SU-DHL-6 (cell line): ENCODE measurements at regions not wholly inside any gene's neighbourhood (a gene's known extent, or its start where the extent isn't known, plus 50 kb on each side); places are given as distances from the start of the nearest gene placed in this dataset.

Source experiments
- EZH2phosphoT487 ChIP-seq: fragments of 200-600 bp; sonication (generic), shearing (Covaris generic); conservative IDR thresholded peaks from 2 replicates; pipeline ENCODE4 v1.6.1; 2018; ENCODE audit warnings: mild to moderate bottlenecking, antibody characterized with exemption, low read length, moderate library complexity, mixed read lengths
- TF ChIP-seq, protein P1 (sequence below): fragments of 200-600 bp; sonication (generic); IDR thresholded peaks from one replicate; pipeline ENCODE4 v1.5.1; 2017; ENCODE audit warnings: antibody characterized with exemption, mild to moderate bottlenecking, low read length, moderate library complexity; ENCODE audit not compliant: insufficient read depth, poor library complexity, severe bottlenecking

DNA sequence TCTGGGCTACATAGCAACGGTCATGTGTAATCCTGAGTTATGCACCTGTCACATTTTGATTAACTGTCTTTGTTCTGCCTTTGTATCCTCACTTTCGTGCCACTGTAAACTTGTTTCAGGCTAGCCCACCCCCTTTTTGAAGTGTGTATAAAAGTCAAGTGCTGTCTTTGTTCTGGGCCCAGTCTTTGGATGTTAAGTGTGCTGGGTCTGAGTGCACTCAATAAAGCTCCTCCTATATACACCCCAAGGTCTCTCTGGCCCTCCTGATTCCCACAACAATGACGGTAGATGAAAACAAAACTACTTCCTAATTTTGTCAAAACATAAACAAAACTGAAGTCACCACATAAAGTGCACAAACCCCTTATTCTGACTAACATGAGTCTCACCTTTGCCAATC is 633.4 kb downstream of the DSC3 start:
- TF ChIP-seq, protein P1, sequence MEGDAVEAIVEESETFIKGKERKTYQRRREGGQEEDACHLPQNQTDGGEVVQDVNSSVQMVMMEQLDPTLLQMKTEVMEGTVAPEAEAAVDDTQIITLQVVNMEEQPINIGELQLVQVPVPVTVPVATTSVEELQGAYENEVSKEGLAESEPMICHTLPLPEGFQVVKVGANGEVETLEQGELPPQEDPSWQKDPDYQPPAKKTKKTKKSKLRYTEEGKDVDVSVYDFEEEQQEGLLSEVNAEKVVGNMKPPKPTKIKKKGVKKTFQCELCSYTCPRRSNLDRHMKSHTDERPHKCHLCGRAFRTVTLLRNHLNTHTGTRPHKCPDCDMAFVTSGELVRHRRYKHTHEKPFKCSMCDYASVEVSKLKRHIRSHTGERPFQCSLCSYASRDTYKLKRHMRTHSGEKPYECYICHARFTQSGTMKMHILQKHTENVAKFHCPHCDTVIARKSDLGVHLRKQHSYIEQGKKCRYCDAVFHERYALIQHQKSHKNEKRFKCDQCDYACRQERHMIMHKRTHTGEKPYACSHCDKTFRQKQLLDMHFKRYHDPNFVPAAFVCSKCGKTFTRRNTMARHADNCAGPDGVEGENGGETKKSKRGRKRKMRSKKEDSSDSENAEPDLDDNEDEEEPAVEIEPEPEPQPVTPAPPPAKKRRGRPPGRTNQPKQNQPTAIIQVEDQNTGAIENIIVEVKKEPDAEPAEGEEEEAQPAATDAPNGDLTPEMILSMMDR: no peak
- no peak for TF ChIP-seq EZH2phosphoT487
